GM19025 (cell line): ENCODE measurements at regions not wholly inside any gene's neighbourhood (a gene's known extent, or its start where the extent isn't known, plus 50 kb on each side); places are given as distances from the start of the nearest gene placed in this dataset.
"Not testable (repeated sequence)": the region's sequence is repeated elsewhere in the genome, so short reads cannot be mapped to it uniquely, and the experiment has no call there.

ENCODE experiments used
- ATAC-seq: cut with Tn5 transposase; IDR thresholded peaks from one replicate; pipeline ENCODE4 v1.9.1; 2021; ENCODE audit warnings: mild to moderate bottlenecking, low read depth, moderate library complexity; ENCODE audit not compliant: unreplicated experiment

DNA sequence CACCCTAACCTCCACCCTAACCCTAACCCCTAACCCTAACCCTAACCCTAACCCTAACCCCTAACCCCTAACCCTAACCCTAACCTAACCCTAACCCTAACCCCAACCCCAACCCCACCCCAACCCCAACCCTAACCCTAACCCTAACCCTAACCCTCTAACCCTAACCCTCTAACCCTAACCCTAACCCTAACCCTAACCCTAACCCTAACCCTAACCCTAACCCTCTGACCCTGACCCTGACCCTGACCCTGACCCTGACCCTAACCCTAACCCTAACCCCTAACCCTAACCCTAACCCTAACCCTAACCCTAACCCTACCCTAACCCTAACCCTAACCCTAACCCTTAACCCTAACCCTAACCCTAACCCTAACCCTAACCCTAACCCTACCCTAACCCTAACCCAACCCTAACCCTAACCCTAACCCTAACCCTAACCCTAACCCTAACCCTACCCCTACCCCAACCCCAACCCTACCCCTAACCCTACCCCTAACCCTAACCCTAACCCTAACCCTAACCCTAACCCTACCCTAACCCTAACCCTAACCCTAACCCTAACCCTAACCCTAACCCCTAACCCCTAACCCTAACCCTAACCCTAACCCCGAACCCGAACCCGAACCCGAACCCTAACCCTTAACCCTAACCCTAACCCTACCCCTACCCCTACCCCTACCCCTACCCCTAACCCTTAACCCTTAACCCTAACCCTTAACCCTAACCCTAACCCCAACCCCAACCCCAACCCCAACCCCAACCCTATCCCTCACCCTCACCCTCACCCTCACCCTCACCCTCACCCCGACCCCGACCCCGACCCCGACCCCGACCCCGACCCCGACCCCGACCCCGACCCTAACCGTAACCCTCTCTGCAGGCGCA lies 186.2 kb upstream of the CHL1 start:
- not testable (repeated sequence) for ATAC-seq

DNA sequence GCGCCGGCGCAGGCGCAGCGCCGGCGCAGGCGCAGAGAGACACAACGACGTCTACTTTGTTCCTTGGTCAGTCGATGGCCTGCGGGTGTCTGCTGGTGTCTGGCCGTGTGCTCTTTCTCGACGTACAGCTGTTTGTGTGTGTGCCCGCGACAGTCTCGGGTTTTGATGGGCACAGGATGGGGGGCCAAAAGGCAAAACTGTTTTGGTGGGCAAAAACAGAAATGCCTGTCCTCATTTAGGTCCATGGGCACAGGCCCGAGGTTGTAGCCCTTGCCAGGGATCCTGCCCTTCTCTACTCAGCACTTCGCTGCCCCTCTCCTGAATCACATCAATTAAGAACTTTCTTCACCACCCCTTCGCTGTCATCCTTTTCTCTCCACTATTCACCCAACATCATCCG lies 184.8 kb upstream of the CHL1 start:
- ATAC-seq: no peak

DNA sequence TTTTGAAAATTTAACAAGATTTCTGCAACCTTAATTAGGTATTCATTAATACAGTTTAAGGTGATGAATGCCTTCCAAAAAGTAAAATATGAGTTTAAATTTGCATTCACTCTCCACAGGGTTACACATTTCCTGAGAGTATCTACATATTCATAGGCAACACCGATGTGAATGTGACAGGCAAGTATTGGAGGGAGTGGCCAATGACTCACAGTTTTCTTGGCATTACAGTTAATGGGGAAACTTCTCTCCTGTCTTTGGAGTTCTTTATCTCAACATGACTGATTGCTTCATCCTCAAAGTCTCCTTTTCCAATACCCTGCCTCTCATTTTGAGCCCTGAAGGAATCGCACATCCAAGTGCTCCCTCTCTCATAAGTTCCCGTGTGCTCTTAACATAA lies 181.9 kb upstream of the CHL1 start:
- no peak for ATAC-seq

DNA sequence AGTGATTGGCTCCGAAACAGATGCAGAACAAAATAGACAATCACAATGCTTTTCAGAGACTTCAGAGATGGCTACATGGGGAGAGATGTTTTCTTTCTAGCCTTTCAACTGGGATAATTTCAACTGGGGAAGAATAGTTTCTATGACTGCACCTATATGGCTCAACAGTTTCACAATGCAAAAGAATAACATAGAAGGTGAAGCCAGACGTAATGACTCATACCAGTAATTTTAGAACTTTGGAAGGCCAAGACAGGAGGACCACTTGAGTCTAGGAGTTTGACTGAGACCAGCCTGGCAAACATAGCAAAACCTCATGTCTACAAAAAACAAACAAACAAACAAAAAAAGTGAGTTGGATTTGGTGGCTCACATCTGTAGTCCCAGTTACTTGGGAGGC lies 180.2 kb upstream of the CHL1 start:
- no peak for ATAC-seq

DNA sequence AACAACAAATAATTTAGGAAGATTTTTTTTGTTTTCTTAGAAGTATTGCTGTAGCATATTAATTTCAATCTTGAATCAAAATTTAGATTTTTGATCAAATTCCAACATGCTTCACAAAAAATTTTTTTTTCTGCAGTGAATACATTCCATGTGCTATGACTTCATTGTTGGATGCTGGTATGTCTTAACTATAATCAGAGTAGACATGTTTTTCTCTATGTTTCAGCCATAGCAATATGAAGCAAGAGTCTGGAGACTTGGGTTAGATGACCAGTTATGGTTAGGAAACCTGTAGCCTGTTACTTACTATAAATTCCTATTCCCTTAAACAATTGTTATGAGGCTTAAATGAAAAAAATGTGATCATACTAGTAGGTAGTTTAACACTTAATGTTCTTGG lies 176.1 kb upstream of the CHL1 start:
- ATAC-seq: no peak

DNA sequence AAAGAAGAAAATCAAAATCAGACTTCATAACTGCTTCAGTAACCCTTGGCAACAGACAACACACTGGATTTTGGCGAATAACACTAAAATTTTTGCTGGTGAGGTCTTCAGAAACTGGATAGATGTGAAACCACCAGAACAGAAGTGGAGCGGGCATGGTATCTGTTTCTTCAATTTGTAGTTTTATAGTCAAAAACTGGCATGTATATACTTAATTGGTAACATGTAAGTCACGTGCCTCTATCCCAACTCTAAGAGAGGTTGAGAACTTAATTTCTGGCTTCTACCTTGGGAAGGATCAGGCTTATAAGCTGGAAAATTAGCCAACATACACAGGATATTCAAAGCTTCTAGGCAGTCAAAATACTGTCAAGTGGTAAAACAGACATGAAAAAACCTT lies 172.6 kb upstream of the CHL1 start:
- ATAC-seq: no peak

DNA sequence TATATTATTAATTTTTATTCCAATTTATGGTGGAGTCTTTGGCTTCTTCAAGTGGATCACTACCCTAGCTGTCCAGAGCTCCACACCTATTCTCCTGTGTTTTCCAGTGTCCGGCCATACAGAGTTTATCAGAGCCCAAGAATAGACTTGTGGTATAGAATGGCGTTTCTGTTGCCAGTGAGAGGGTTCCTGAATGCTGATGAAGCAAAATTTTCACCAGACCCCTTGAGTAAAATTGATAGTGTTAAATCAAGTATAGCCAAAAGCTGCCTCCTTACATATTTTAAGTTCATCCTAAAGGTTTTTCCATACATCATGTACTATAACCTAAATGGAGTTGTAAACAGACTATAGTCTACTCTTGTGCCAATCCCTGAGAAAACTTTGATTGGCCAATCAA lies 171.5 kb upstream of the CHL1 start:
- ATAC-seq: no peak

DNA sequence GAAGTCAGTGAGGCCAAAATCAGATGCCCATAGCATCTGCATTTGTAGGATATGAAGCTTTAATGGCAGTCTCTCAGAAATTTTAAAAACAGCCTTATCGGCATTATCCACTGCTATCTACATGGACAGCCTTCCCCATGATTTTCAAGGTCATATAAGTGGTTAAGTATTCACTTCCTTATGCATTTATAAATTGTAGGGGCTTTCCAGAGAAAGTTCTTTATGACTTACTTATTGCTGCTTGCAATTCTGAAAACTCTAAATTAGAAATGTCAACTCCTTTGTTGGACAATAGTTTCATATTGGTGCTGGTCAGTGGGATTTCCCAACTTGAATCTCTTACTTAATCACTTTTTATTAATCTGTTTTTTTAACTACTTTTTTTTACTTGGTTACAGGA lies 160.6 kb upstream of the CHL1 start:
- not testable (repeated sequence) for ATAC-seq

DNA sequence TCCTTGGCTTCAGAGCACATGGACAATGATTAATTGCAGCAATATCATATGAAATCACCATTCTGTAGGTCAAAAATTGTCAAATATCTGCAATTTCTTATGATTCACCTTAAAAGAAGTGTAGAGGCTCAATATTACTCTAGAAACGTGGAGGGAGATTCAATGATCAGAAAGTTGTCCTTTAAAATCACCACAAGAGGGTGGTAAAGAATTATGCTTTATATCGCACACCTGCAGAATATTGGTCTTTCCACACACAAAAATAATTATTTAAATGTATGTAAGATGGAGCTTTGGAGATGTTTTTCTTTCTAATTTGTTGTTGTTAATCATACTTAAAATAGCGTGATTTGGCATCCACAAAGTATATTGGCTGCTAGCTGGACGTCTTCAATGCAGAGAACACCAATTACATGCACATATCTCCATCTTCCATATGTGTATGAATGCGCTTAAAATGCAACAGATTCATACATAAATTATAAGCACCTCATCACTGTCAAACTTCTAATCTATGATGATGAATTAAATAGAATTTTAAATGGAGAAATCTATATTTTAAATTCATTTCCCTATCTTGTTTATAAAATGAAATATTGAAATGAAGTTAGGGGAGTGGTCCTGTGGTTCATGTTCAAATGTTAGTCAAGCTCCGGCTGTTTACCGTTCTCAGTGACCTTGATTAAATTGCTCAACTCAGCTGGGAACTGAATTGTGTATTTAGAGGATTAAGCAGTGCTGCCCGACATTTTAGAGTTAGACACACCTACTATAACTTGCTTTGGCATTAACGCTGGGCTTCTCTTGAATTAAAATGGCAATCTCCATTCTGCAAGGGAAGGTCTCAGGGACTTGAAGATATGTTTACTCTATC lies 153.5 kb upstream of the CHL1 start:
- not testable (repeated sequence) for ATAC-seq

DNA sequence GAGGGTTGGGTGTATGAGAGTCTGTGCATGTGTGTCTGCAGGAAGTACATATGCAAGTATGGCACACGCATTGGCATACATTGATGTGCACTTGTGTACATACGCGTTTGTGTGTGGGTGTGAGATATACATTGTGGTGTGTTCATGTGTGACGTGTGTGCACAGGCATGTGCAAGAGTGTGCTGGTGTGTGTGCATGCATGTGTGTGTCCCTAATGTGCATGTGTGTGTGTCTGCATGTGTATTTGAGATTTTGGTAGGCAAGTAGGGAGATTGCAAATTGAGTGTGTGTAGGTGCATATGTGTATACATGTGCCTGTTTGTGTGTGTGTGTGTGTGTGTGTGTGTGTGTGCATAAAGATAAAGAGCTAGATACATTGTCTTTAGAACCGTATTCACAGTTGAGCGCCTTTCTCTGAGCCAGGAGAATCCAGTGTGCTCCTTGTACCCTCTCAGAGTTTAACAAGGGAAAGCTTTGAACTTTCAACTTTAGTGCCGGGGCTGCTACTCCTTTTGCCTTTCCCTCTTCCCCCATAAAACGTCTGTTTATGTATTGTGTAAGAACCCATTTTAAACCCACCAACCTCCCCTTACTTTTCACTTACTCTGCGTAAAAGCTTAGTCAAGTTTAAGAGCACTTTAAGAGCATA lies 152.4 kb upstream of the CHL1 start:
- ATAC-seq: no peak

DNA sequence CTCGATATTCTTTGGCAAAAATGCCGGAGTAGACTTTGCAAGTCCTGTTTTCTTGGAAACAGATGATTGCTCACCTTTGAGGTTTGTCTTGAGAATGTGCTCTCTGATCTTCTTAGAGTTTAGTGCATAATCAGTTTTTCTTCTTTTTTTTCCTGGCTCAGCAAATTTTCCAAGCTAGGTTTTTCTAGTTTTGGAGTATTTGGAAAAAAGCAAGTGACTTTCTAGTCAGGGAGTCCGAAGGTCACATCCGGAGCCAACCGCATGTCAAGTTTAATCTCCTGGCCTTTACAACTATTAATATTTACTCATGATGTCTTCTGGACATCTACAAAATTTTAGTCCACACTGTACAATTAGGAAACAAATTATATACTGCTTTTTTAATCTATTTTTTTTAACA lies 151.6 kb upstream of the CHL1 start:
- ATAC-seq: not testable (repeated sequence)

DNA sequence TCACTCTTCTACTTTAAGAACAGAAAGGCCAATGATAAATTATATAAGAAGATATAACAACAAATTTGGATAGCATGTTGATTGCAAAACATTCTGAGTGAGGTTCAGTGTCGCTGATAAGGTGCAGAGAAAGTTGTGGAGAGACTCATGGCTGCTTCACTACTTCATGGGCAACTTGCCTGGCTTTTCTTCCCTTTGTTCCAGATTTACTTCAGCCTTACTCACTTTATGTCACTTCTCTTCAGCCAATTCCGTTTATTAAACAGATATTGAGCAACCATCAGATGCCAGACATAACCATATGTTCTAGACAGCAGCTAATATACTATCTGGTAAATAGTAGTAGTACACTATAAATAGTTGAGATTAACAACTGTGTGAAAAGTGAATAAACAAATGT lies 150.0 kb upstream of the CHL1 start:
- ATAC-seq: no peak

DNA sequence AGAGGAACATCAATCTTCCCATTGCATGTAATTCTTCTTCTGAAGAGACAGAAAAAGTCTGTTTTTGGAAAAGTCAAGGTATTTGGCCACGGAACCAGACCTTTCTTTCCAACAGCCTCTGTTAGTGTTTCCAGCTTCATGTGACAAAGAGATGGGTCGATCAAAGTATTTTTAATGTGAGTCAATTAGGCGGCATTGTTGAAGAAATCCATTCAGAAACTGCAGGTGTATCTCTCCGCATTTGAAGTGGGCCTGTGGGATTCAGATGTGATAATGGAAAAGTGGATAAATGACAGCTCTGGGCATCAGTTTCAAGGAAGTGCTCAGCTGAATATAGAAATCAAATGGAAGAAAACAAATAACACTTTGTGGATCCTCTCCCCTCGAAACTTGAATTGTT lies 143.1 kb upstream of the CHL1 start:
- not testable (repeated sequence) for ATAC-seq

DNA sequence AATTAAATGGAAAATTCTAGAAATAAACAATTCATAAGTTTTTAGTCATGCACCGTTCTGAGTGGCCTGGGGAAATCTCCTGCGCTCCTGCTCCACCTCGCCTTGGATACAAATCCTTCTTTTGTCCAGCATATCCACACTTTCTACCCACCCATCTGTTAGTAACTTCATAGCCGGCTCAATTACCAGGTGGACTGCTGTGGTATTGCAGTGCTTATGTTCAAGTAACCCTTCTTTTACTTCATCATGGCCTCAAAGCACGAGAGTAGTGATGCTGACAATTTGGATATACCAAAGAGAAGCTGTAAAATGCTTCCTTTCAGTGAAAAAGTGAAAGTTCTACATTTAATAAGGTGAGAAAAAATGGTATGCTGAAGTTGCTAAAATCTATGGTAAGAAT lies 142.3 kb upstream of the CHL1 start:
- ATAC-seq: no peak

DNA sequence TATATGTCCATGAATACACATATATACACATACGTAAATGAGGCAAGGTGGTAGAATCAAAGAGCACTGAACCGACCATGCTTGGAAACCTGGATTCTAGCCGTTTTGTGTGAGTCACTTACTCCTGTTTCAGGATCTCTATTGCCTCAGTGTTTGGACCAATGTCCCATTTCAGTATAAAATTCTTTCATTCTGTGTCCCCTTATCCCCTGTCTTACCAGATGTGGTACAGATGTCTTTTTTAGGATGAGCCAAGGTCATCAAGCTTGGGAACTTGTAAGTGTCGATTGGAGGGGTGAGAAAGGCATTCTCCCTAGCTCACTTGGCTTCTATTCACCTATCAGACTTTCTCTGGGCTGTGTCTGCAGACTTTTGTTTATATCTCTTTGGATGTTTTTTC lies 139.9 kb upstream of the CHL1 start:
- ATAC-seq: no peak

DNA sequence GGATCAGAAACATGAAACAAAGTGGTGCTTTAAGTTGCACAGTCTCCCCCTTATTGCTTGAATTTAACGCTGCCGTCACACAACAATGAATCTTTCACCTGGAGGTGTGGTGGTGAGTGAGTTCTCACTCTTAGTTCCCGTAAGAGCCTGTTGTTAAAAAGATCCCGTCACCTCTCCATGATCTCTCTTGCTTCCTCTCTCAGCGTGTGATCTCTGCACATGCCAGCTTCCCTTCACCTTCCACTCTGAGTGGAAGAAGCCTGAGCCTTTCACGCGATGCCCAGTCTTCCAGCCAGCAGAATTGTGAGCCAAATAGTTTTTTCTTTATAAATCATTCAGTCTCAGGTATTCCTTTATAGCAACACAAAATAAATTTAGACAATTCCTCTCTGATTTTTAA lies 136.7 kb upstream of the CHL1 start:
- no peak for ATAC-seq

DNA sequence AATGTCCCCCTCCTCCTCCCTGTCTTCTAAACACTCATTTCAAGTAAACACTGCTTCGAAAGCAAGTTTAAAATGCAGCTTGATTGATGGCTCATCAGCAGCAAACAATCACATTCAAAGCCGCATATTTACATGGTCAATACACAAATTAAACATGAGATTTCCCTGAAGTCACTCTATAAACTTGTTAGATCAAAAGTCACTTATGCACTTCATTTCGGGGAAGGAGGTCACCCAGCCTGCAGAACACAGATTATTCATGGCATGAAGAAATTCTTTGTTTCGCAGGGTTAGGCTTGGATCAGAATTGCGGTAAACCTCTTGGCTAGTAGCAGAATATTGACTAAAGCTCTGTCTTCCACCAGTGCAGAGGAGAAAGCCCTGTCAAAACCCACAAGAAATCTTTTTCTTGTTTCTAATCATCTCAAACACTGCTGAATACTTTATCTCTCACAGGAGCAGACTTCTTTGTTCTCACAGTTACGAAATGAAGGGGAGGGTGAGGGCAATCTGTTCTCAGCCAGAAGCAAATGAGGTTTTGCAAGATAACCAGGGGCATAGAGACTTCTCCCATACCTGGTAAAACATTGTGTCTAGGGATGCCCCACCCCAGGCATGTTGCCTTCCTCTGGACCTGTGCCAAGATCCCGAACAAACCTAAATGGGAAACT lies 133.3 kb upstream of the CHL1 start:
- no peak for ATAC-seq

DNA sequence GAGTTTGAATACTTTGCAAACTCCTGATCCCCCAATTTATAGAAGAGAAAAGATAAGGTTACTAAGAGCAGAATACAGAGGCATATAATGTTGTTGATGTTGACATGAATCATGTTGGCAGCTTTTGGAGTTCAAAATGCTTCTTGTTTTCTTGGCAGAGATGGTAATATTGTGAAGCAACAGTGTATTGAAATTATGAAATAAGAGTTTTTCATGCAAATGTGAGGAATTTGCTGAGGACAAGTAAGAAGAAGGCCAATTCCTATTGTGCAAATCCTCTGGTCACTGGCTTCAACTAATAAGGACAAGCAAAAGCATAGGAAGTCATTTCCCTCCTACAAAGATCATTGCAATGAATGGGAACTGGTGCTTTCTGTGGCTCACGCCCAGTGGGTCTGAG lies 126.9 kb upstream of the CHL1 start:
- ATAC-seq: no peak

DNA sequence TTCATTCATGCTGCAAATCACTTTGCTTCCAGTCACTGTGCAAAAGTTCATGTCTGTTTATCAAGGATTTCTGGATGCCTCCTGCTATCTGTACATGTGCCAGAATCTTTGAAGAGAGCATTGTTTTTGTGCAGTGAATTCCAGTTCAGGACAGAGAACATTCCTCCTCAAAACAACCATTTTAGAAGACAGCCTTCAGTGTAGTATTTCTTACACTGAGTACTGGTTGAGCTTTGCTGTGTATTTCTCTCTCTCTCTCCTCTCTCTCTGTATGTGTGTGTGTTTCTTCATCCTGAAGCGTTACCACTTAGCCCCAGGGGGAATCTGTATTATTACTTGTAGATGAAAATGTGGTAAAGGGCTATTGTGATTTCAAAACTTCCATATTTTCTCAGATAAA lies 123.8 kb upstream of the CHL1 start:
- no peak for ATAC-seq

DNA sequence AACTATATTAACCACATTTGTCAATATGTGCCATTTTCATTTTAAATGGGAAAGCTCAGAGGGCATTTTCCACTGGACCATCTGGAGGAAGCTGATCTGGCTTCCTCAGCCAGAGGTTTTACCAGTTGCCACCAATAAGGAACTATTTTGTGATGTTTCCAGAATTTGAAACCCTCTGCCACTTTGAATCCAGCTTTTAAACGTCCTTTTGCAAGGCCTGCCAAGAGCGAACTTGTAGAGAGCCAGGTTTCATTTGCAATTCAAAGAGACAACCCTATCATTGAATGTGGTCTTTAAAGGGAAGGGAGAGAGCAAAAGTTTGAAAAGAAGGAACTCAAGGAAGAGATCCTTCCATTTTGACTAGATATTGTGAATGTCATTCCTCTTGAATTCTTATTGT lies 123.3 kb upstream of the CHL1 start:
- no peak for ATAC-seq
